Putamen (tissue), 1 donor: ENCODE measurements at regions not wholly inside any gene's neighbourhood (a gene's known extent, or its start where the extent isn't known, plus 50 kb on each side); places are given as distances from the start of the nearest gene placed in this dataset.
A peak's percentile ranks its signal among the peaks of the same experiment; 100 is the strongest.

ENCODE experiments used
- DNase-seq: peaks from one replicate; pipeline ENCODE4 v3.0.0-alpha.2; 2016; ENCODE audit warnings: low spot score

DNA sequence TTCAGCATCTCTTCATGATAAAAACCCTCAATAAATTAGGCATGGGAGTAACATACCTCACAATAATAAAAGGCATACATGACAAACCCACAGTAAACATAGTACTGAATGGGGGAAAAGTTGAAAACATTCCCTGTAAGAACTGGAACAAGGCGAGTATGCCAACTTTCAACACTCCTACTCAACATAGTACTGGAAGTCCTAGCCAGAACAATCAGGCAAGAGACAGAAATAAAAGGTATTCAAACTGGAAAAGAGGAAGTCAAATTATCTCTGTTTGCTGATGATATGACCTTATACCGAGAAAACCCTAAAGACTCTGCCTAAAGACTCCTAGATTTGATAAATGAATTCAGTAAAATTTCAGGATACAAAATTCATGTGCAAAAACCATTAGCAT lies 167.6 kb downstream of the TMEM38B start:
- DNase-seq = no peak

DNA sequence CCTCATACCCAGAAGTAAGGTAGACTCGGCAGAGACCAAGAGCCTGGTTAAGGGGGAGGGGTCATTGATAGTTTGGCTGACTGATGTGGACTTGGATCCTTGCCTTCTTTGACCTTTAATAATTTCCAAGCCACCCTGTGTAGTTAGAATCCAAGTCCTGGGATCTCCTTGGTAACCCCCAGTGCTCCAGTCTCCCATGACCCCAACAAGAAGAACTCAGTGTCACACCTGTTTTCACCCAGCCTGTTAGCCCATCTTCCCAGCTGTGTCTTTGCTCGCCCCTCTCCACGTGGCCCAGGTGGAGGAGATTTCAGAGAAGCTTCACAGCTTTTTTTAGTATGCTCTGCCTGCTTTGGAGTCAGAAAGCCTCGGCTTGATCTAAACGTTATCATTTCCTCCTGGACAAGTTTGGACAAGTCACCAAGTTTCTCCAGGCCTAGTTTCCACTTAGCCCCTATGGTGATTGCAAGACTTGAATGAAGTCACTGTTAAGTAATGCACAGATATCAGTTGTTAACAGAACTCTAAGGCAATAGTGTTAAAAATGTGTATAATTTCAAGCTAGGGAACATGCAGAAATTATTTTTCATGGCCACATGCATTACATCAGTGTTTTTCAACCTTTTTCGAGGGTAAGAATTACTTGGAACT lies 170.0 kb downstream of the TMEM38B start:
- no peak for DNase-seq

DNA sequence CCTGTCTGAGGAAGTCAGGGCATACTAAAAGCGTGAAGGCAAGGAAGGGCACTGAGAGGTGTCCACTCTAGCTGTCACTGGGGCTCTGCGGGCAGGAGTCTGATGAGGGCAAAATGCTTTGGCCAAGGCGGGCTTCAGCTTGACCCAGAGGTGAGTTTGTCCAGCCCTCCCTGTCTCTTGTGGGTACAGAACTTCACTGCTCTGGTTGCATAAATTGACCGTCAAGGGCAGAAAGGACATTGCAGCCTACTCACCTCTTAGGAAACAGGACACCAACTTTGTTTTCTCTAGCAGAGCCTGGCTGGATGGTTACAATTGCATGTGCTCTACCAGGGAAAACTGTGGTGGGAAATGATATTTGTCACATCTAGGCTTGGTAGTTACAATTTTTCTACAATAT lies 170.9 kb downstream of the TMEM38B start:
- no peak for DNase-seq

DNA sequence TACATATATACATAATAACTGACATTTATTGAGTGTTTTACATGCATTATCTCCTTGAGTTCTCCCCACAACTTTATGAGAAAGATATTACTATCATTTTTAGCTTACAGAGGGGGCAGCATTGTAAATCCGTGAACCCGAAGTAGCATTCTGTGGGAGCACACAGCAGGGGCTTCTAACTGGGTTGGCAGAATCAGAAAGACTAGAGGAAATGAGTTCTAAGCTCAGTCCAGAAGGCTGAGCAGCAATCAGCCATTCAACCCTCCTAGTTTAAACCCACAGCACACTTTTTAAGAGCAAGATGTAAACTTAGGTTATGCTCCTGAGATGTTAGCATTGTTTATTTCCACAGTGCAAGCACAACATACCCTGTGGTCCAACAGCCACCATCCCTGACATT lies 177.2 kb downstream of the TMEM38B start:
- no peak for DNase-seq

DNA sequence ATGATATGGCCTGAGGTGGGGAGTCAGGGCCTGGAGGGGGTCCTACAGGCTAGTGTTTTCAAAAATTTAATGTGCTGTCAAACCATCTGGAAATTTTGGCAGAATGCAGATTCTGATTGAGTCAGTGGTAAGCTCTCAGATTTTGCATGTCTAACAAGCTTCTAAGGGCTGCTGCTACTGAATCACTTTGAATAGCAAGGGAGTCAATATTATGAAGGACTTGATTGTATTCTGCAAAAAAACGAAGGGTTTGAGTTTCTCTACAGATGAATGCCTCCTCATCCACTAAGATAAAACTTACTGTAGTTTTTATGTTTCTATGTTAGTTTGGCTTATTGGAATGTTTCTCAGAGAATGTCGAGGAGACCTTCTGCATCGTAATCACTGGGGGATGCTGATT lies 179.5 kb downstream of the TMEM38B start:
- DNase-seq = no peak

DNA sequence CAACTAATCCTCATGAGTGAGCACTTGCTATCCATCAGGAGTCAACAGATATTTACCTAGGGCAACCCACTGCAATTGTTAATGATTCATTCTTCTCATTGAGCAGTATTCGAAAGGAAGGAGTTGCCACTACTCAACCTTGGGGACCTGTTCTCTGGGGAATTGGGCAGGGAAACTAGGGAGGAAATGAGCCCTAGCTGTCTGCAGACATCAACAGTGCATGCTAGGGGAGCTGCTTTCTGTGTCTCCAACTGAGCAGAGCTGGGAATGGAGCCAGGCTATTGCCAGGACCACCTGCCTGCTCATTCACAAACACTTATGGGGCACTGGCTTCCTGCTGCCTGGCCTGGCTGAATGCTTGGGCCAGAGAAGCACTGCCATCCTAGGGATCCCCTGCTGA lies 183.4 kb downstream of the TMEM38B start:
- no peak for DNase-seq

DNA sequence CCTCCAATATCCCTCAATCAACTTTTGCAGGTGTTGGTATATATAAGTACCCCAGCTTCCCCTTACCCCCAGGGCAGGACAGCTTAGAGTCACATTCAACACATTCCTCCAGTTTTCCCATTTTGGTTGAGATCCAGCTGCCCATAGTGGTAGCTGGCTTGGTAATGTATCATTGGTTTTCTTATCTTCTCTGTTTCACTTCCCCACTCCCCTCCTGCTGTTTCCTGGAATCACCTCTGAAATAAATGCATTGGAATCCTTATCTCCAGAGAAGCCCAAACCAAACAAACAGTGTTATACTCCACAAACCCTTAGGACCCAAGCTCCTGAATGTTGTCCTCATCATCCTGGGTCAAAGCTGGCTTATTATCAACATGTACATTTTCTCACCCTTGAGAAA lies 184.8 kb downstream of the TMEM38B start:
- no peak for DNase-seq

DNA sequence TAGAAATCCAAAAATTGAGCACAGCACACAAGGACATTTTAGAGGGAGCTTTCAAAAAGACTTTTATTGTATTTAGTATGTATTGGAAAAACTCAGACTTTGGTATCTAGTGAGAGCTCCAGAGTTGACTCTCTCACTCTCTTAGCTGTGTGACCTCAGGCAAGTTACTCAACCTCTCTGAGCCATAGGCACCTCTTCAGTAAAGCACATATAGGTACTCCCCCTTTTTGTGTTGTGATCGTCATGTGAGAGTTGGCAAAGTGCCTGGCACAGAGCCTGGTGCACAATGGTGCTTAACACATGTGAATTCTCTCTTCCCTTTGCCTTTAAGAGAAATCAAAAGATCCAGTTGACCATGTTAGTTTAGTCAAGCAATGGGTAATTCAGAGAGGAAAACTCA lies 186.2 kb downstream of the TMEM38B start:
- DNase-seq = no peak

DNA sequence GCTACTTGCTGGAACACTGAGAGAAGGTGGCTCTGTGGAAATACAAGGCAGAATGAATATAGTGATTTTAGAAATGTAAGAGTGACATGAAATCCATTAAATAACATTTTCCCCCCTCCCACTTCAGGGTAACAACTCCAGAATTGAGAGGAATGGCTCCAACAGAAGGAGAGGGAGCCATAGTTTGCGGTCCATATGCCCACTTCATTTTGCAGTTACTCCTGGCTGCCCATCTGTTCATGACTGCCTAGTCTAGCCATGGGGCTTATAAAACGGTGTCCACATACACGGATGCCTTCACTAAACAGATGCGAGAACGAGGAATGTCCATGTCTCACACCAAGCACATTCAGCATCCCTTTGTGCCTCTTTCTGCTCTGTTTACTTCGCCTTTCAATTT lies 186.7 kb downstream of the TMEM38B start:
- DNase-seq = no peak

DNA sequence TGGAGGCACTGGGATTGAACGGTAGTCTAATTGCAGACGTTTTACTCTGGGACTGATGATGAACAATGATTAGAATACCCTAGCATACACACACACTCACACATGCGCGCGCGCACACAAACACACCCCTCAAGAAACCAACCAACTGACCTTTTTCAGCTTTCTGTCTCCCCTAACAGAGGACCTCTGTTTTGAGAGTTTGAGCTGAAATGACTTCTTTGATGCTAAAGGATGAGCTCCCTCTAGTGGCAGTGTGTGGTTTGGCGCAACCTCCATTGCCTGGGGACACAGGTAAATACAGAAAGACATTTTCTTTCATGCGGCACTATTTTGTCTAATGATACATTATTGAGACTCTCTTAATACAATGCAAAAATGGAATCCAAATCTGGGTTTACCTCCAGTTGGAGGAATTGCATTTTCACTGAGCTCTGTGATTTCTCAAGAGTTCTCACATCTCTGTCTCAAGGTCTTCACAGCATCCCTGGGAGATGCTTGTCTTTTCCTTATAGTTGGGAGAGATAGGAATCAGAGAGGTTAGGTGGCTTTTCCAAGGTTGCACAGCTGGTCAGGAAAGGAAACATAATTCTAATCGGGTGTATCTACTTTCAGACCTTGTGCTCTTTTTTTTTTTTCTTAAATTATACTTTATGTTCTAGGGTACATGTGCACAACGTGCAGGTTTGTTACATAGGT lies 187.5 kb downstream of the TMEM38B start:
- DNase-seq = peak; percentile 71

DNA sequence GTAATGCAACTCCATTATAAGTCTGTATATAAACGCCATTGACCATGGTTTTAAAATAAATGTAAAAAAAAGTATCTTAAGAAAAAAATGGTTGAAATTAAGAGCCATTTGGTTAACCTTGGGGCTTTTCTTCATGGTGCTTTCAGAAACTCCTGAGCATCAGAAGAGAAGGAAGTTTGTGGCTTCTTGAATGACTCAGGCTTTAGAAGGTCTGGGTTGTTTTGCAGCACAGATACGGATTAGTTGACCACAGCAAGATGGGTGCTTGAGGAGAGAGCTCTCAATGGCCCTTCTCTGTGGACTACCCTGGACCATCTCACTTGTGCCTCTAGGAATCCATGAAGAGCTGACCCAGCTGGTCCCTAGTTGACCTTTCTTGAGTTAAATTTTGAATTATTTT lies 189.5 kb downstream of the TMEM38B start:
- no peak for DNase-seq

DNA sequence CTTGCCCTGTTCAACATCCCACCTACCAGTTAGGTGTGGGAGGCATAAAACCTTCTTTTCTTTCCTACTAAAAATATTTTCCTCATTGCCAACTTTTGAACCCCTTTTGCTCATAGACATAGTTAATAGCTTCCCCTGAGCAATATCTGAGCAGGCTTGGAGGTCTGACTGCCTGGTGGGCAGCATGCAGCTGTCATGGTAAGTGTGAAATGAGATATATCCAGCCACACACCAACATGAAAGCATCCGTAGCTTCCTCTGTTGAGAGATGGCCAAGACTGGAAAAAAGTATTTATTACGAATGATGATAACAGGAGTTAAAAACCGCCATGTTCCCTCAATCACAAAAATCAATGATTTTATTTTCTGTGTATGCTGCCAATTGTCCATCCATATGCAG lies 190.1 kb downstream of the TMEM38B start:
- DNase-seq = no peak

DNA sequence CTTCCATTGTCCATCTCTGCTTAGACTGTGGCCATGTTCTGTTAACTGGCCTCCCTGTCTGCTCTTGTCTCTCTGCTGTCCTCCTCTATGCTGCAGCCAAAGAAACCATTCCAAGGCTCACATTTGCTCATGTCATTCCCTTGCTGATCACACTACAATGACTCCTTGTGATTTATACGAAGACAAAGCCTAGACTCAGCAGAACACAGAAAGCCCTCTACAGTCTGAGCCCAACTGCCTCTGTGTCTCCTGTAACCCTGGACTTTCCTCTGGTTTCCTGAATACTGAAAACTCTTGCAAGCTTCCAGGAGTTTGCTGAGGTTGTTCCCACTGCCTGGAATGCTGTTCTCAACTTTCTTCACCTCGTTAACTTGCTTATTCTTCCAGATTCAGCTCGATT lies 191.8 kb downstream of the TMEM38B start:
- peak; percentile 79 for DNase-seq

DNA sequence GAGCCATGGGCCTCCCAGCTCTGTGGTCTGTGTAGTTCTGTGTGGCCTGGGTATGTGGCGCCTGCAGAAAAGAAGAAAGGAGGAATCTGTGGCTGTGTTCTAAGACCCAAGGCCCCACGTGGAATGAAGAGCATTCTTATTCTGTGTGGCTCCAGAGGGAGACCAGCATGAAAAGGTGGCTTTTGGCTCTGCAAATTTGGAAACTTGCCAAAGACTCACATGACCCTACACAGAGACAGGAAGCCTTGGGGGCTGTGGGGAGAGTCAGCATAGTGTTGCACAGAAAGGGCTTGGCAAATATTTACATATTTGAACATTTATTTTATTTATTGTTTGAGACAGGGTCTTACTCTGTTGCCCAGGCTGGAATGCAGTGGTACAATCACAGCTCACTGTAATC lies 193.3 kb downstream of the TMEM38B start:
- DNase-seq = no peak

DNA sequence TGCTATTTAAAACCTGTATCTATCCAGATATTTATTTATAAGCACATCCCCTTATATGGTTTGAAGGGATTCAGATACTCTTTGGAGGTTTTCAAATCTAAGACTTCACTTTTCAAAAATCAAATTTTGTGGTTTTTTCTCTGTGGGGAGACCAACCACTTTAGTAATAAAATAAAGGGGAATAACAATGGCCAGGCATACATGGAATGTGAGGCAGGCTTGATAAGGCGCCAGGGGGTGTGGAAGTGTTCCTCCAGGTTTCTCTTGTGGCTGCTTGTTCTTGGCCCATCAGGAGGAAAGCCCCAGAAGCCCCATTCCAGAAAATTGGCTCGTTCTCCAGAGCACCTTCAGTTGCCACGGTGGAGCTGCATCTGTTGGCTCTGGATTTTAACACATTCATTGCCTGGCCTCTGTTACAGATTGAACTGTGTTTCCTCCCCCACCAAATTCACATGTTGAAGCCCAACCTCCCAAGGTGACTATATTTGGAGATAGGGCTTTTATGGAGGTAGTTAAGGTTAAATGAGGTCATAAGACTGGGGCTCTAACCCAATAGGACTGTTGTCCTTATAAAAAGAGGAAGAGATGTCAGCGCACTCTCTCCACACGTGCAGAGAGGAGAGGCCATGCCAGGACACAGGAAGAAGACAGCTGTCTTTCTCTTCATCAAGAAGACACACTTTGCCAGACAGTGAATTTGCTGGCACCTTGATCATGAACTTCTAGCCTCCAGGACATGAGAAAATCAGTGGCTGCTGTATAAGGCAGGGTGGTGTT lies 195.9 kb downstream of the TMEM38B start:
- no peak for DNase-seq

DNA sequence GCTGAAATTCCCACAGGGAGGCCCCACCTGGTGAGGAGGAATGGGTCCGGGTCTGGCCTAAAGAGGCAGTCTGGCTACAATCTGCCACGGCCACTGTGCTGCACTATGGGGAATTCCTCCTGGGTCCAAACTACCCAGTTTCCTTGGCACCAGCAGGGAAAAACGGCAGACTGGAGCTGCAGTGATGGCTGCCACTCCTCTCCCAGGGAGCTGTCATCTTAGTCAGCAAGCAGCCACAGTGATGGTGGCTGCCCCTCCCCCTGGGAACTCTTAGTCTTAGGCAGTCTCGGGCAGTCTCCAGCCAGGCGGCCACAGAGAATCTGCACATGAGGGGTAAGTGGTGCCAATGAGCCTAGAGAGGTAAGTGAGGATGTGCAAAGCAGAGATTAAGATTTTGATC lies 205.8 kb downstream of the TMEM38B start:
- no peak for DNase-seq

DNA sequence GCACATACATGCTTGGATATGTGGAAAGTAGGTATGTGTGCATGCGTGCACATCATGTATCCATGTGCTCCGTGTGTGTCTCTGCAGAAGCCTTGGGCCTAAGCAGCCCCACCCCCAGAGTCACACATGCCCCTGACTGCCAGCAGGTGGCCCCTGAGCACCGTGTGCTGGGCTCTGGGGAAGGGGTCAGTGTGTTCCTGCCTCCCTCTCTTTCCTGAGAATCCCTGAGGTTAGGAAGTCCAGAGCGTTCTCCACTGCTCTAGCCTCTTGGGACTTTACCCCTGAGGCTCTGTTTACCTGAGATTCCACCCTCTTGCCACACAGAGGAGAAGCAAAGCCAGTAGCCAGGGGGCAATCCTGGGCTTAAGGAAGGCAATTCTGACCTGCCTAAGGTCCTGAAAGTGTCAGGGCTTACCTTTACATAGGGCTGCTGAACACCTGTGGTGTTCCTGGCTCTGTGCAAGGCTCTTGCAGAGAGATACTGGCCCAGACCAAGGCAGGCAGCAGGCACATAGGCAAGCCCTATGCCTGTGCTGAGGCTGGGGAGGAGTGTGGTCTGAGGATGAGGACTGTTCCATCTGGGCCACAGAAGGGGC lies 207.3 kb downstream of the TMEM38B start:
- DNase-seq = peak; percentile 57

DNA sequence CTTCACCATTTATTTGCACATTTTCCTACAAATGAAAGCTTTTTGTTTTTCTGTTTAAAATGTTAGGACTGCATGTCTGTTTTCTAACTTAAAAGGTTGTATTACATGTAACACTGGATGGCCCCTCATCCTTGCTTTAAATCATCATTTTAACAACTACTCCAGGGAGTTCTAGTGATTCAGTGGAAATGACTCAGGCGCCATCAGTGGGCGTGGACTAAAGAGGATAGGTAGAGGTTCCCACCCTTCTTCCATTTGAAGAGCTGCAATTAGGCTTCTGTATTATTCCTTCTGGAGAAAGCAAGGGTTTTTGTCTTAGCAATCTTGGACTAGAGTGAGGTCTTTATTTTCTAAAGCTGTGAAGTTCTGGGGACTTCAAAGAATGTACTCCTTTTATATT lies 213.7 kb downstream of the TMEM38B start:
- DNase-seq = no peak

DNA sequence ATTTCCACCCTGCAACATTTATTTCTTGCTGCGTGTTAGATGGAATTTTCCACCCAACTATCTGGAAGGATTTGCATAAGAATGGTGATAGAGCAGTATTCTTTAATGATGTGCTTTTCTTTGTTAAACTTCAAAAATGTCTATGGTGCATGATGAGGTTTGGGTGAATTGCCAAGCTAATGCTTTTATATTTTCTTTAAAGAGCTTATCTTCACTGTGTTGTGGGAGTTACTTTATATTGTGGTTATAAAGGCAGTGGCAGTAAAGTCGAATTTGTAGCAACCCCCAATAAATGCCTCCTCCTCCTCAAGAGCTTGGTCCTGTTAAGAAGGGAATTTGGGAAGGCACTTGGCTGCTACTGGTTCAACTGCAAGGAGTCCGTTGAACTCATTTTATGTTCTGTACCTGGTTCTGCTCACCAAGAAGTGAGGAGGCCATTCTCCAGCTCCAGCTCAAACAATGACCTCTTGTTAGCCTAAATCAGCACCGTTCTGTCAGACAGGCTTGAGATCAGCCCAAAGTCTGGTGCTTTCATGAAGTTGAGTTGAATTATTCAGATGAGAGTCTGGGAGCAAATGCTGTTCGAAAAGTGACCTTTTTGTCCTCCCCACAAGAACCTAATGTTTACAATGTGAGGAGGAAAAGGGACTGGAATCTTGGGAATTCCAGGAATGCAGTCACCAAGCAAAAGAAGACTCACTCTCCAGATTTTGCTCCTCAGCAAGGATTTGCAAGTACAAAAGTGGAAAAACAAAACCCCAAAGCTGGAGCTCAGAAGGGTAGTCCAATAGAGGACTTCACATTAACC lies 217.0 kb downstream of the TMEM38B start:
- DNase-seq = no peak

DNA sequence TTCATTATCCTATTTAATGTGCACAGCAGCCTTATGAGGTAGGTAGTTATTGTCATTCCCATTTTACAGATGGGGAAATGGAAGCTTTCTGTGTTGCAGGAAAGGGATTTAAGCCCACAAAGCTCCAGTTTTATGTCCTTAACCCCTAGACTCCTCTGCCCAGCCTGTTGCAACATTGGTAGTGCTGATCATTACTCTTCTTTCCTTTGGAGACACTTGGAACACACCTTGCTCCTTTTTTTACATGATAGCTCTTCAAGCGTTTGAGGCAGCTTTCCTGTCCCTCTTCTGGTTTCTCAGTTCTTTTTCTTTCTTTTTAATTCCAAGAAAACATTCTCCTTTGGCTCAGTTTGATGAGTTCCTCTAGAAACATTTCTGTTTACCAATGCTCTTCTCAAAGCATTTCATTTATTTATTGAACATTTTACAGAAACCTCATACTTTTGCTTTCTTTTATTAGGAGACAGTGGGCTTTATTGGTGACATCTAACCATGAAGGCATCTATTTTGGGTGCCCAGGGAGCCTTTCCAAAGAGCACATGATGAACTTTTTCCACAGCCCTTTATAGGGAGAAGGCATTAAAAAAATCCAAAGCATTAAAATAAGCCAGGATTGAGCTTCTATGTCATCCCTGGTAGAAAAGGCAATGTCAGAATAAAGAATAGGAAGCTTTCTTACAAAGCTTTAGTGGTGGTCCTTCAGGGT lies 218.0 kb downstream of the TMEM38B start:
- DNase-seq = no peak

DNA sequence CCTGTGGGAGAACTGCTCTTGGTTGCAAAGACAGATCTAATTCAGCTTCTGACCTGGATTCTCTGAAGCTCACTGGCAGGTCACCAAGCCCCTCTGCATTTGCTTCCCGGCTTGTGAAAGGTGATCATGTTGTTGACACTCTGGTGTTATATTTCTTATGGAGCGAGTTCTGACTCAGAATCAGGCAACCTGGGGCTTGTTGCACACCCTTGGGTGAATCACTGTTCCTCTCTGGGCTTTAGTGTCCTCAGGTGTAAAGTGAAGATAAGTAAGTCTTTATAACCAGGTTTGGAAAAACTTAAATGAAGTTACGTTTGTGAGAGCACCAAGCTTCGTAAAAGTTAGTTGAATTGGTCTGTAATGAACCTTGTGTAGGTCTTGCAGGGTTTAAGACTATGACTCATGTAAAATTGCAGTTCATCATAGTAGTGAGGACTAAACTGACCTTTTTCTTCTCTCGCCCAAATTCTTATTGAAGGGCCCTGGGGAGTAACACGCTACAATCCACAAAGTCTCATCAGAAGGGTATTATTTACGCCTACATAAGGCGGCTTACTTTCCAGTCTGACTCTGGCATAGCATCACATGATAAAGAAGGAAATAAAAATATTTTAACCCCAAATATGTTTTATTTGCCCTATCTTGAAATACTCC lies 218.6 kb downstream of the TMEM38B start:
- no peak for DNase-seq
